Calu3 (cell line): ENCODE measurements at regions not wholly inside any gene's neighbourhood (a gene's known extent, or its start where the extent isn't known, plus 50 kb on each side); places are given as distances from the start of the nearest gene placed in this dataset.
A peak's percentile ranks its signal among the peaks of the same experiment; 100 is the strongest.
"Not testable (repeated sequence)": the region's sequence is repeated elsewhere in the genome, so short reads cannot be mapped to it uniquely, and the experiment has no call there.

Experiments used
- BruUV-seq: library from RNA; stranded (reverse); fragments of 400-500 nt; replicated peaks from 2 replicates; lab custom pipeline; 2021; lab: Mats Ljungman, UMichigan
- CTCF ChIA-PET: fragments of 300-600 bp; sonication (Branson Sonifier 250); formaldehyde crosslinking; loops from one replicate; lab custom pipeline; 2022; ENCODE audit warnings: antibody characterized with exemption; lab: Charles Lee
- DNase-seq: peaks from one replicate; pipeline ENCODE4 v3.0.0; 2022
- H3K27ac Mint-ChIP-seq: one replicate; pipeline ENCODE4 v1.8.0; 2022; ENCODE audit warnings: mixed read lengths; ENCODE audit not compliant: unreplicated experiment
- H3K27me3 Mint-ChIP-seq: one replicate; pipeline ENCODE4 v1.8.0; 2022; ENCODE audit warnings: mixed read lengths; ENCODE audit not compliant: unreplicated experiment
- H3K36me3 Mint-ChIP-seq: one replicate; pipeline ENCODE4 v1.8.0; 2022; ENCODE audit warnings: mild to moderate bottlenecking, moderate library complexity, mixed read lengths; ENCODE audit not compliant: insufficient read depth, unreplicated experiment
- H3K4me1 Mint-ChIP-seq: one replicate; pipeline ENCODE4 v1.8.0; 2022; ENCODE audit warnings: mild to moderate bottlenecking, low read depth, mixed read lengths; ENCODE audit not compliant: unreplicated experiment
- H3K4me3 Mint-ChIP-seq: one replicate; pipeline ENCODE4 v1.8.0; 2022; ENCODE audit warnings: mild to moderate bottlenecking, low read depth, moderate library complexity, mixed read lengths; ENCODE audit not compliant: unreplicated experiment
- H3K9me3 Mint-ChIP-seq: one replicate; pipeline ENCODE4 v1.8.0; 2022; ENCODE audit warnings: low read depth, mixed read lengths; ENCODE audit not compliant: unreplicated experiment
- CTCF ChIP-seq: fragments of 200-600 bp; IDR thresholded peaks from one replicate; pipeline ENCODE4 v1.8.0; 2022; ENCODE audit warnings: antibody characterized with exemption; ENCODE audit not compliant: unreplicated experiment
- intact Hi-C: fragments of 100-400 bp; cut with micrococcal nuclease; formaldehyde crosslinking; loops from one replicate; pipeline ENCODE4 v1.10.0; 2022; ENCODE audit not compliant: unreplicated experiment

- CTCF ChIA-PET, result no interaction called here
- H3K4me3 Mint-ChIP-seq, result peak overlapping the region; percentile 1
- intact Hi-C loops, result no loop called here
- no TSS peak for BruUV-seq
- H3K36me3 Mint-ChIP-seq, result no peaks in the 10 kb centered on the region
- peaks cover 10% of the 10 kb centered on the region for H3K4me1 Mint-ChIP-seq
- H3K27me3 Mint-ChIP-seq, result no peaks in the 10 kb centered on the region
- TF ChIP-seq CTCF, result no peak
- peaks cover 5% of the 10 kb centered on the region for H3K9me3 Mint-ChIP-seq
- H3K27ac Mint-ChIP-seq, result no peak overlapping the region
- DNase-seq, result no peak
These were observed 324.4 kb downstream of the FAT4 start for GRCh38 chr4:125639182-125639621.

GRCh38 chr4:125641611-125642010 is 326.9 kb downstream of the FAT4 start:
- Mint-ChIP-seq H3K4me3 (no peak overlapping the region), H3K4me1 (peaks cover 10% of the 10 kb centered on the region), H3K9me3 (peaks cover 5% of the 10 kb centered on the region), H3K27ac (no peak overlapping the region), H3K27me3 (no peaks in the 10 kb centered on the region), H3K36me3 (no peaks in the 10 kb centered on the region)
- BruUV-seq, result no TSS peak
- CTCF ChIA-PET, result no interaction called here
- intact Hi-C loops, result no loop called here
- no peak for DNase-seq
- no peak for TF ChIP-seq CTCF

- no peak overlapping the region for H3K27ac Mint-ChIP-seq
- H3K27me3 Mint-ChIP-seq, result no peaks in the 10 kb centered on the region
- no peak for TF ChIP-seq CTCF
- peaks cover 5% of the 10 kb centered on the region for H3K9me3 Mint-ChIP-seq
- CTCF ChIA-PET, result no interaction called here
- no peak for DNase-seq
- BruUV-seq, result no TSS peak
- intact Hi-C loops, result no loop called here
- H3K36me3 Mint-ChIP-seq, result no peaks in the 10 kb centered on the region
- H3K4me3 Mint-ChIP-seq, result no peak overlapping the region
- H3K4me1 Mint-ChIP-seq, result peaks cover 10% of the 10 kb centered on the region
These were observed 327.9 kb downstream of the FAT4 start for GRCh38 chr4:125642645-125643044.

GRCh38 chr4:125649452-125649851 is 334.7 kb downstream of the FAT4 start:
- TF ChIP-seq CTCF, result no peak
- Mint-ChIP-seq H3K4me3 (no peak overlapping the region), H3K4me1 (peaks cover 9% of the 10 kb centered on the region), H3K9me3 (no peaks in the 10 kb centered on the region), H3K27ac (no peak overlapping the region), H3K27me3 (no peaks in the 10 kb centered on the region), H3K36me3 (no peaks in the 10 kb centered on the region)
- CTCF ChIA-PET, result no interaction called here
- intact Hi-C loops, result no loop called here
- BruUV-seq, result no TSS peak
- no peak for DNase-seq

- Mint-ChIP-seq H3K4me3 (no peak overlapping the region), H3K27ac (peak overlapping the region; percentile 50), H3K36me3 (no peaks in the 10 kb centered on the region), H3K4me1 (peaks cover 9% of the 10 kb centered on the region), H3K27me3 (no peaks in the 10 kb centered on the region), H3K9me3 (no peaks in the 10 kb centered on the region)
- CTCF ChIA-PET, result no interaction called here
- no peak for TF ChIP-seq CTCF
- intact Hi-C loops, result no loop called here
- no peak for DNase-seq
- BruUV-seq, result no TSS peak
These were observed 335.8 kb downstream of the FAT4 start for GRCh38 chr4:125650557-125650956.

GRCh38 chr4:125651707-125652357 is 337.1 kb downstream of the FAT4 start:
- H3K4me1 Mint-ChIP-seq, CTCF ChIA-PET, H3K36me3 Mint-ChIP-seq, H3K27me3 Mint-ChIP-seq, H3K27ac Mint-ChIP-seq, DNase-seq, BruUV-seq, H3K9me3 Mint-ChIP-seq, H3K4me3 Mint-ChIP-seq, intact Hi-C loops: not testable (repeated sequence)
